Kidney (tissue), 13 donors: ENCODE measurements at regions not wholly inside any gene's neighbourhood (a gene's known extent, or its start where the extent isn't known, plus 50 kb on each side); places are given as distances from the start of the nearest gene placed in this dataset.

Experiments used
- DNase-seq, 5 donors: peaks; one replicate each; pipeline ENCODE4 v3.0.0-alpha.2; 2013 to 2020
- FAIRE-seq: peaks from 2 replicates; lab custom pipeline; 2012; peaks lifted over from hg19 to GRCh38; lab: Jason Lieb, UNC
- H3K27ac ChIP-seq, 2 donors: one replicate each; pipeline ENCODE4 v1.7.0; 2013; ENCODE audit warnings: low read depth in 2 of 2, low read length in 2 of 2, inconsistent platforms in 1 of 2
- H3K27me3 ChIP-seq: one replicate; pipeline ENCODE4 v1.7.1; 2013; ENCODE audit warnings: low read length, inconsistent platforms; ENCODE audit not compliant: control insufficient read depth, insufficient read depth
- H3K36me3 ChIP-seq, 3 donors: one replicate each; pipeline versions ENCODE4 v1.7.0 to v1.7.1; 2013; ENCODE audit warnings: low read length in 3 of 3, control low read depth in 1 of 3, inconsistent platforms in 1 of 3; ENCODE audit not compliant: insufficient read depth in 3 of 3, control insufficient read depth in 2 of 3
- H3K4me1 ChIP-seq, 3 donors: one replicate each; pipeline versions ENCODE4 v1.7.0 to v1.7.1; 2013; ENCODE audit warnings: low read length in 3 of 3, inconsistent platforms in 1 of 3, low read depth in 1 of 3; ENCODE audit not compliant: control insufficient read depth in 2 of 3, insufficient read depth in 2 of 3
- H3K4me3 ChIP-seq, 3 donors: one replicate each; pipeline versions ENCODE4 v1.7.0 to v1.8.1; 2013; ENCODE audit warnings: low read length in 3 of 3, control low read depth in 1 of 3, inconsistent platforms in 1 of 3
- H3K9ac ChIP-seq, 3 donors: one replicate each; pipeline versions ENCODE4 v1.7.0 to v1.7.1; 2013; ENCODE audit warnings: low read length in 3 of 3, control low read depth in 1 of 3, inconsistent platforms in 1 of 3
- H3K9me3 ChIP-seq, 3 donors: one replicate each; pipeline versions ENCODE4 v1.7.0 to v1.7.1; 2013; ENCODE audit warnings: low read length in 3 of 3, control low read depth in 1 of 3, inconsistent platforms in 1 of 3; ENCODE audit not compliant: control insufficient read depth in 2 of 3, insufficient read depth in 1 of 3
- CTCF ChIP-seq: IDR thresholded peaks from 3 replicates; pipeline ENCODE4 v1.5.1; 2012; ENCODE audit warnings: mild to moderate bottlenecking, moderate library complexity, borderline replicate concordance; ENCODE audit not compliant: insufficient read depth; ENCODE audit errors: extremely low read depth
- intact Hi-C: fragments of 100-400 bp; cut with DNase I; formaldehyde crosslinking; loops from one replicate; pipeline ENCODE4 v1.11.1; 2022
- donor health status: control.
- donor health status: control.
- donor health status: control.
- donor health status: control.
- donor health status: control.
- donor health status: DM: yes; HTN: yes; CAD: no.
- donor health status: Normal renal cell carcinoma (clear cell type).

- H3K9ac ChIP-seq = no peak overlapping the region
- intact Hi-C loops = no loop called here
- no peak overlapping the region for H3K4me3 ChIP-seq
- no peaks in the 10 kb centered on the region for H3K9me3 ChIP-seq
- FAIRE-seq (no peak), DNase-seq (no peak)
- no peak overlapping the region for H3K27ac ChIP-seq
- H3K36me3 ChIP-seq = no peaks in the 10 kb centered on the region
- H3K27me3 ChIP-seq = no peaks in the 10 kb centered on the region
- no peaks in the 10 kb centered on the region for H3K4me1 ChIP-seq
- no peak for TF ChIP-seq CTCF
Observed at GRCh38 chr1:72399807-72400206, 117.5 kb upstream of the NEGR1 start.

GRCh38 chr1:72397786-72398185 is 115.4 kb upstream of the NEGR1 start:
- no peak for FAIRE-seq
- TF ChIP-seq CTCF = no peak

GRCh38 chr1:72394457-72394856 is 112.1 kb upstream of the NEGR1 start:
- Histone ChIP-seq H3K36me3 (no peaks in the 10 kb centered on the region), H3K4me3 (no peak overlapping the region), H3K27me3 (no peaks in the 10 kb centered on the region), H3K27ac (no peak overlapping the region), H3K4me1 (no peaks in the 10 kb centered on the region), H3K9me3 (no peaks in the 10 kb centered on the region), H3K9ac (no peak overlapping the region)
- intact Hi-C loops = no loop called here
- no peak for TF ChIP-seq CTCF
- no peak for FAIRE-seq
- no peak for DNase-seq

More at GRCh38 chr1:72397786-72398185, 115.4 kb upstream of the NEGR1 start:
- Histone ChIP-seq H3K27me3 (no peaks in the 10 kb centered on the region), H3K9me3 (no peaks in the 10 kb centered on the region), H3K9ac (no peak overlapping the region), H3K36me3 (no peaks in the 10 kb centered on the region), H3K4me3 (no peak overlapping the region), H3K27ac (no peak overlapping the region), H3K4me1 (no peaks in the 10 kb centered on the region)
- no peak for DNase-seq
- intact Hi-C loops = no loop called here

- no peak for FAIRE-seq
- H3K9ac ChIP-seq = no peak overlapping the region
- H3K36me3 ChIP-seq = no peaks in the 10 kb centered on the region
- TF ChIP-seq CTCF = no peak
- no peak overlapping the region for H3K27ac ChIP-seq
- intact Hi-C loops = no loop called here
- H3K27me3 ChIP-seq = no peaks in the 10 kb centered on the region
- H3K4me1 ChIP-seq = no peaks in the 10 kb centered on the region
- no peaks in the 10 kb centered on the region for H3K9me3 ChIP-seq
- no peak for DNase-seq
- H3K4me3 ChIP-seq = no peak overlapping the region
Observed at GRCh38 chr1:72379072-72379471, 96.7 kb upstream of the NEGR1 start.
